Cardiac muscle cell (in vitro differentiated cells and primary cell): ENCODE measurements at regions not wholly inside any gene's neighbourhood (a gene's known extent, or its start where the extent isn't known, plus 50 kb on each side); places are given as distances from the start of the nearest gene placed in this dataset.

Source experiments
- DNase-seq, 2 donors: peaks; one replicate each; pipeline versions ENCODE4 v3.0.0 to v3.0.0-alpha.2; 2010 to 2017; ENCODE audit warnings: low read depth in 1 of 2, low spot score in 1 of 2
- H3K27ac ChIP-seq: fragments of 200-600 bp; sonication (generic); 2 replicates; pipeline ENCODE4 v1.5.1; 2016
- H3K27me3 ChIP-seq: fragments of 200-600 bp; sonication (generic); 2 replicates; pipeline ENCODE4 v1.6.0; 2016; ENCODE audit warnings: control low read depth
- H3K36me3 ChIP-seq: fragments of 200-600 bp; sonication (generic); 2 replicates; pipeline ENCODE4 v1.5.1; 2016; ENCODE audit warnings: control low read depth
- H3K4me1 ChIP-seq: fragments of 200-600 bp; sonication (generic); 2 replicates; pipeline ENCODE4 v1.8.1; 2017; ENCODE audit warnings: low read depth, mild to moderate bottlenecking, mixed run types
- H3K4me3 ChIP-seq: fragments of 200-600 bp; sonication (generic); 2 replicates; pipeline ENCODE4 v1.5.1; 2016; ENCODE audit warnings: mild to moderate bottlenecking
- H3K9me3 ChIP-seq: fragments of 200-600 bp; sonication (generic); 2 replicates; pipeline ENCODE4 v1.5.1; 2017; ENCODE audit warnings: low read depth, mild to moderate bottlenecking, control low read depth
- TF ChIP-seq, protein P1 (sequence below): IDR thresholded peaks from 2 replicates; pipeline ENCODE4 v1.5.1; 2012; ENCODE audit warnings: low read depth, mild to moderate bottlenecking, low read length

- Histone ChIP-seq H3K36me3 (no peaks in the 10 kb centered on the region), H3K27ac (no peak overlapping the region), H3K27me3 (peaks cover 38% of the 10 kb centered on the region), H3K4me1 (no peaks in the 10 kb centered on the region), H3K4me3 (no peak overlapping the region), H3K9me3 (no peaks in the 10 kb centered on the region)
- TF ChIP-seq, protein P1, sequence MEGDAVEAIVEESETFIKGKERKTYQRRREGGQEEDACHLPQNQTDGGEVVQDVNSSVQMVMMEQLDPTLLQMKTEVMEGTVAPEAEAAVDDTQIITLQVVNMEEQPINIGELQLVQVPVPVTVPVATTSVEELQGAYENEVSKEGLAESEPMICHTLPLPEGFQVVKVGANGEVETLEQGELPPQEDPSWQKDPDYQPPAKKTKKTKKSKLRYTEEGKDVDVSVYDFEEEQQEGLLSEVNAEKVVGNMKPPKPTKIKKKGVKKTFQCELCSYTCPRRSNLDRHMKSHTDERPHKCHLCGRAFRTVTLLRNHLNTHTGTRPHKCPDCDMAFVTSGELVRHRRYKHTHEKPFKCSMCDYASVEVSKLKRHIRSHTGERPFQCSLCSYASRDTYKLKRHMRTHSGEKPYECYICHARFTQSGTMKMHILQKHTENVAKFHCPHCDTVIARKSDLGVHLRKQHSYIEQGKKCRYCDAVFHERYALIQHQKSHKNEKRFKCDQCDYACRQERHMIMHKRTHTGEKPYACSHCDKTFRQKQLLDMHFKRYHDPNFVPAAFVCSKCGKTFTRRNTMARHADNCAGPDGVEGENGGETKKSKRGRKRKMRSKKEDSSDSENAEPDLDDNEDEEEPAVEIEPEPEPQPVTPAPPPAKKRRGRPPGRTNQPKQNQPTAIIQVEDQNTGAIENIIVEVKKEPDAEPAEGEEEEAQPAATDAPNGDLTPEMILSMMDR: no peak
- no peak for DNase-seq
Observed at GRCh38 chr16:86455640-86456039, 54.7 kb upstream of the FOXF1 start.

DNA sequence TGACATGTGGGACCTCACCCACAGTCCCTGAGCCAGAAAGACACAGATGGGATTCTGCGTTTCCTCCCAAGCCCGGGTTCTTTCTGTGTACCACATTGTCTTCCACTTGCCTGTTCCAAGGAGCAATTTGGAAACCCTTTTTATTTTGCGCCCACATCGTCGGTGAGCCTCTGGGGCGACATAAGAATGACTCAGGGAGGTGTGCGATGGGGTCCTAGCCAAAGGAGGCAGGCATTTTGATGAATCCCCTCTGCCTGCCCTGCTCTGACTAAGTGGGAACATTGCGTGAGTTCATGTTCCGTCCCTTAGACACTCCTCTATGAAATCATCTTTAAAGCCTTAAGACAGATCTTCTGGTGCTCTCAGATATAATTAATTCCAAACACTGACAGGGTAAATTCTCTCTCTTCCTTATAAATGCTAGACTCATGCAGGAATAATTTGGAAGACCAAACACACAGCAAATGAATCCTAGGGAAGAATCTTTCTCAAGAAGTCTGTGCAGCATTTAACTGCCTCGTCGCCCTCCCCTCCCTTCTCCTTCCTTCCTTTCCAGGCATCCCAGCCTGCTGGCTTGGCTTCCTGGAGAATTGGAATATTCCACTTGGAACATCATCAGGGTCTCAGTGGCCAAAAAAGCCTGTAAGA lies 52.7 kb upstream of the FOXF1 start:
- Histone ChIP-seq H3K9me3 (no peaks in the 10 kb centered on the region), H3K4me3 (no peak overlapping the region), H3K27me3 (peaks cover 31% of the 10 kb centered on the region), H3K36me3 (no peaks in the 10 kb centered on the region), H3K4me1 (no peaks in the 10 kb centered on the region), H3K27ac (no peak overlapping the region)
- TF ChIP-seq, protein P1: no peak
- peak in 1 of 2 donors; percentile 18 for DNase-seq

- H3K4me3 ChIP-seq: no peak overlapping the region
- no peak for DNase-seq
- no peaks in the 10 kb centered on the region for H3K4me1 ChIP-seq
- no peak overlapping the region for H3K27ac ChIP-seq
- no peaks in the 10 kb centered on the region for H3K36me3 ChIP-seq
- TF ChIP-seq, protein P1: no peak
- peaks cover 29% of the 10 kb centered on the region for H3K27me3 ChIP-seq
- H3K9me3 ChIP-seq: no peaks in the 10 kb centered on the region
Observed at GRCh38 chr16:86458149-86458777, 52.1 kb upstream of the FOXF1 start.

- TF ChIP-seq, protein P1: no peak
- peaks cover 29% of the 10 kb centered on the region for H3K27me3 ChIP-seq
- no peak overlapping the region for H3K27ac ChIP-seq
- no peak for DNase-seq
- no peaks in the 10 kb centered on the region for H3K4me1 ChIP-seq
- no peaks in the 10 kb centered on the region for H3K36me3 ChIP-seq
- no peaks in the 10 kb centered on the region for H3K9me3 ChIP-seq
- no peak overlapping the region for H3K4me3 ChIP-seq
Observed at GRCh38 chr16:86459266-86459665, 51.1 kb upstream of the FOXF1 start.
